A549 (cell line): ENCODE measurements at regions not wholly inside any gene's neighbourhood (a gene's known extent, or its start where the extent isn't known, plus 50 kb on each side); places are given as distances from the start of the nearest gene placed in this dataset.

Source experiments
- ATAC-seq, 2 experiments: fragments of 200-7000 bp in 1 of 2; fragments of >200 bp in 1 of 2; cut with Nextera tagmentation in 1 of 2; cut with Tn5 transposase in 1 of 2; 3 replicates each; pipeline versions ENCODE4 v1.8.0 to v1.9.1; 2018 to 2020; ENCODE audit warnings: mild to moderate bottlenecking in 1 of 2, moderate library complexity in 1 of 2
- CTCF ChIA-PET: fragments of 300-600 bp; sonication (Branson Sonifier 250); formaldehyde crosslinking; extraction: SDS; loops from one replicate; lab custom pipeline; 2021; ENCODE audit warnings: antibody characterized with exemption, inconsistent platforms; lab: Yijun Ruan, JAX
- POLR2A ChIA-PET: fragments of 350-600 bp; formaldehyde crosslinking; extraction: SDS; loops from one replicate; lab custom pipeline; 2021; ENCODE audit warnings: antibody characterized with exemption, inconsistent platforms; lab: Yijun Ruan, JAX
- DNase-seq, 2 experiments: peaks; one replicate each; pipeline versions ENCODE4 v3.0.0 to v3.0.0-alpha.2; 2011 to 2016; ENCODE audit warnings: low read depth in 1 of 2, low spot score in 1 of 2
- FAIRE-seq: peaks from 2 replicates; lab custom pipeline; 2011; peaks lifted over from hg19 to GRCh38; lab: Jason Lieb, UNC
- H3K27ac ChIP-seq, 2 experiments: fragments of >200 bp; sonication (Bioruptor Twin); formaldehyde crosslinking; 3 replicates each; pipeline ENCODE4 v1.5.1; 2016 to 2017
- H3K4me1 ChIP-seq: fragments of >200 bp; sonication (Bioruptor Twin); formaldehyde crosslinking; 3 replicates; pipeline ENCODE4 v1.6.1; 2016
- H3K4me2 ChIP-seq: fragments of >200 bp; sonication (Bioruptor Twin); formaldehyde crosslinking; 3 replicates; pipeline ENCODE4 v1.6.1; 2016
- H3K4me3 ChIP-seq: fragments of >200 bp; sonication (Bioruptor Twin); formaldehyde crosslinking; 3 replicates; pipeline ENCODE4 v1.5.1; 2016
- H3K9me3 ChIP-seq: fragments of >200 bp; sonication (Bioruptor Twin); formaldehyde crosslinking; 3 replicates; pipeline ENCODE4 v1.6.1; 2016
- CBX8 ChIP-seq: fragments of 200-600 bp; sonication (generic); IDR thresholded peaks from 2 replicates; pipeline ENCODE4 v1.6.1; 2016
- CEBPB ChIP-seq, 2 experiments: fragments of >200 bp in 1 of 2; sonication (Bioruptor Twin) in 1 of 2; formaldehyde crosslinking in 1 of 2; IDR thresholded peaks; 2 replicates each; pipeline ENCODE4 v1.6.1; 2012 to 2016
- EP300 ChIP-seq, 2 experiments: fragments of >200 bp; sonication (Bioruptor Twin); formaldehyde crosslinking; IDR thresholded peaks; 2 replicates in 1 of 2; 3 replicates in 1 of 2; pipeline ENCODE4 v1.6.1; 2016 to 2017
- FOSB ChIP-seq: fragments of 250-450 bp; sonication (Bioruptor Pico); IDR thresholded peaks from 2 replicates; pipeline ENCODE4 v1.5.0; 2020; ENCODE audit warnings: mild to moderate bottlenecking, moderate library complexity
- FOSL2 ChIP-seq, 2 experiments: fragments of 450-650 bp in 1 of 2; fragments of >200 bp in 1 of 2; sonication (Bioruptor Twin) in 1 of 2; formaldehyde crosslinking; IDR thresholded peaks; 2 replicates each; pipeline versions ENCODE4 v1.5.0 to v1.6.1; 2016 to 2020; ENCODE audit warnings: mild to moderate bottlenecking in 1 of 2, moderate library complexity in 1 of 2
- FOXS1 ChIP-seq: fragments of 250-450 bp; sonication (Bioruptor Pico); IDR thresholded peaks from 2 replicates; pipeline ENCODE4 v1.5.0; 2020; ENCODE audit warnings: mild to moderate bottlenecking, moderate library complexity
- GATA3 ChIP-seq: IDR thresholded peaks from 2 replicates; pipeline ENCODE4 v1.6.1; 2012; ENCODE audit warnings: borderline replicate concordance
- HDAC2 ChIP-seq: fragments of 200-600 bp; sonication (generic); IDR thresholded peaks from 2 replicates; pipeline ENCODE4 v1.6.1; 2016
- HMGXB4 ChIP-seq: fragments of 250-450 bp; sonication (Bioruptor Pico); IDR thresholded peaks from 2 replicates; pipeline ENCODE4 v1.5.0; 2021; ENCODE audit warnings: mild to moderate bottlenecking, moderate library complexity, borderline replicate concordance
- JUN ChIP-seq, 2 experiments: fragments of >200 bp; sonication (Bioruptor Twin); formaldehyde crosslinking; IDR thresholded peaks; 2 replicates in 1 of 2; 3 replicates in 1 of 2; pipeline ENCODE4 v1.6.1; 2016 to 2017
- JUNB ChIP-seq: fragments of >200 bp; sonication (Bioruptor Twin); formaldehyde crosslinking; IDR thresholded peaks from 2 replicates; pipeline ENCODE4 v1.6.1; 2016
- KDM5A ChIP-seq: fragments of 200-600 bp; sonication (generic); IDR thresholded peaks from 2 replicates; pipeline ENCODE4 v1.6.1; 2016; ENCODE audit warnings: antibody characterized with exemption, mild to moderate bottlenecking
- MAFK ChIP-seq: fragments of 450-650 bp; IDR thresholded peaks from 2 replicates; pipeline ENCODE4 v1.6.1; 2014; ENCODE audit not compliant: partially characterized antibody
- MAX ChIP-seq: IDR thresholded peaks from 2 replicates; pipeline ENCODE4 v1.6.1; 2012
- MAZ ChIP-seq: fragments of 150-350 bp; IDR thresholded peaks from 2 replicates; pipeline ENCODE4 v1.6.1; 2014; ENCODE audit warnings: antibody characterized with exemption, low read depth, low read length, borderline replicate concordance
- RAD21 ChIP-seq, 2 experiments: fragments of >200 bp in 1 of 2; sonication (Bioruptor Twin) in 1 of 2; formaldehyde crosslinking in 1 of 2; IDR thresholded peaks in 1 of 2; conservative IDR thresholded peaks in 1 of 2; 2 replicates in 1 of 2; 3 replicates in 1 of 2; pipeline ENCODE4 v1.6.1; 2012 to 2018; ENCODE audit warnings: inconsistent platforms in 1 of 2
- RARB ChIP-seq: fragments of 250-450 bp; sonication (Bioruptor Pico); IDR thresholded peaks from 2 replicates; pipeline ENCODE4 v1.8.0; 2021; ENCODE audit warnings: mild to moderate bottlenecking, moderate library complexity
- SMC3 ChIP-seq: fragments of >200 bp; sonication (Bioruptor Twin); formaldehyde crosslinking; IDR thresholded peaks from 3 replicates; pipeline ENCODE4 v1.6.1; 2018; ENCODE audit warnings: inconsistent platforms
- TFCP2L1 ChIP-seq: fragments of 250-450 bp; sonication (Bioruptor Pico); IDR thresholded peaks from 2 replicates; pipeline ENCODE4 v1.5.0; 2021; ENCODE audit warnings: mild to moderate bottlenecking
- ZFP36 ChIP-seq: fragments of 450-650 bp; IDR thresholded peaks from 2 replicates; pipeline ENCODE4 v1.6.1; 2014; ENCODE audit warnings: borderline replicate concordance; ENCODE audit not compliant: partially characterized antibody
- WGBS: methylation state at CpG from one replicate; pipeline ENCODE4 v1.1.6; 2017; ENCODE audit errors: missing lambda C conversion rate; 5-methylcytosine and 5-hydroxymethylcytosine counted together
- TF ChIP-seq, protein P1 (sequence below): fragments of >200 bp; sonication (Bioruptor Twin); formaldehyde crosslinking; IDR thresholded peaks from 3 replicates; pipeline ENCODE4 v1.6.1; 2016
- TF ChIP-seq, protein P2 (sequence below): fragments of >200 bp; sonication (Bioruptor Twin); formaldehyde crosslinking; IDR thresholded peaks from 3 replicates; pipeline ENCODE4 v1.5.1; 2016
- TF ChIP-seq, protein P3 (sequence below): fragments of 200-600 bp; sonication (generic); IDR thresholded peaks from 2 replicates; pipeline ENCODE4 v1.6.1; 2016; ENCODE audit warnings: antibody characterized with exemption, mild to moderate bottlenecking, moderate library complexity

DNA sequence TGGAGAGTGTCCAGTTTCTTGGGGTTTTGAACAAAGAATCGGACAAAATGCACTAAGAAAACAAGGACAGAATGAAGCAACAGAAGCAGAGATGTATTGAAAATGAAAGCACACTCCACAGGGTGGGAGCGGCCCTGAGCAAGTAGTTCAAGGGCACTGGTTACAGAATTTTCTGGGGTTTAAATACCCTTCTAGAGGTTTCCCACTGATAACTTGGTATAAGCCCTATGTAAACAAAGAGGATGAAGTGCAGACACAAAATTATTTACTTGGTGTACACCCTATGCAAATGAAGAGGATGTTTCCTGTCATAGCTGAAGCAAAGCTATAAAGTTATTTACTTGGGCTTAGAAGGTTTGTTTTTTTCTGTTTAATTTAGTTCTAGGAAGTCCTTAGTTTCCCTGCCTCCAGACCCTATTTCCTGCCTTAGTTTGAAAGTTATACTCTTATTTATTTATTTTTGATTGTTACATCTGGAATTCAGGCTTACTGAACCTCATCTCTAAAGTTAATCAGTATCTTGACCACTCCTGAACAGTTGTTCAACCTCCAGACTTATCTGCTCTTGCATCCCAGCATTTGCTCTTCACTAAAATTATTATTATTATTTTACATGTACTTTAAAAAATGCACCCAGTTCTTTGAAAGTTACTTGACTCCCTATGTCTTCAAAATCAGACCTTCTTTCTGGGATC, 193.5 kb downstream of the SPP2 start:
- ChIA-PET CTCF (interaction anchor here (0.7 kb wide), 1 partner anchor 1693 kb away, joined by 3 read pairs; no protein-coding TSS in a partner anchor), POLR2A (no interaction called here)
- DNase-seq (peak in 1 of 2 experiments; percentile 86), FAIRE-seq (peak; percentile 70), ATAC-seq (peak in 1 of 2 experiments; percentile 59; a peak in 3 of 6 replicates)
- H3K27ac ChIP-seq: peak overlapping the region; percentile 93 to 95
- TF ChIP-seq EP300 (IDR thresholded peaks at IDR 0.05): peak; percentile 52 to 54; a peak in 2 of 5 replicates
- TF ChIP-seq JUNB: peak; percentile 62
- peak; percentile 84 for TF ChIP-seq GATA3
- no peak for TF ChIP-seq ZFP36
- TF ChIP-seq, protein P1, sequence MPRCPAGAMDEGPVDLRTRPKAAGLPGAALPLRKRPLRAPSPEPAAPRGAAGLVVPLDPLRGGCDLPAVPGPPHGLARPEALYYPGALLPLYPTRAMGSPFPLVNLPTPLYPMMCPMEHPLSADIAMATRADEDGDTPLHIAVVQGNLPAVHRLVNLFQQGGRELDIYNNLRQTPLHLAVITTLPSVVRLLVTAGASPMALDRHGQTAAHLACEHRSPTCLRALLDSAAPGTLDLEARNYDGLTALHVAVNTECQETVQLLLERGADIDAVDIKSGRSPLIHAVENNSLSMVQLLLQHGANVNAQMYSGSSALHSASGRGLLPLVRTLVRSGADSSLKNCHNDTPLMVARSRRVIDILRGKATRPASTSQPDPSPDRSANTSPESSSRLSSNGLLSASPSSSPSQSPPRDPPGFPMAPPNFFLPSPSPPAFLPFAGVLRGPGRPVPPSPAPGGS: 0 out of 3 replicates have a peak, but pooled peaks have one; percentile 46
- TF ChIP-seq SMC3: peak; percentile 30; the same call in 2 of the 3 replicates
- TF ChIP-seq RAD21 (conservative IDR thresholded peaks at IDR 0.05 in 1 of 2, IDR thresholded peaks at IDR 0.05 in 1 of 2): peak in 1 of 2 experiments; percentile 31; a peak in 2 of 5 replicates
- TF ChIP-seq CBX8: no peak
- peak; percentile 51; the same call in 1 of the 2 replicates for TF ChIP-seq MAX
- TF ChIP-seq CEBPB (IDR thresholded peaks at IDR 0.05): peak; percentile 45 to 64; a peak in 3 of 4 replicates
- TF ChIP-seq TFCP2L1 (CRISPR knock-in tag): no peak
- TF ChIP-seq JUN (IDR thresholded peaks at IDR 0.05): peak in 1 of 2 experiments; percentile 43; a peak in 1 of 5 replicates
- TF ChIP-seq, protein P2, sequence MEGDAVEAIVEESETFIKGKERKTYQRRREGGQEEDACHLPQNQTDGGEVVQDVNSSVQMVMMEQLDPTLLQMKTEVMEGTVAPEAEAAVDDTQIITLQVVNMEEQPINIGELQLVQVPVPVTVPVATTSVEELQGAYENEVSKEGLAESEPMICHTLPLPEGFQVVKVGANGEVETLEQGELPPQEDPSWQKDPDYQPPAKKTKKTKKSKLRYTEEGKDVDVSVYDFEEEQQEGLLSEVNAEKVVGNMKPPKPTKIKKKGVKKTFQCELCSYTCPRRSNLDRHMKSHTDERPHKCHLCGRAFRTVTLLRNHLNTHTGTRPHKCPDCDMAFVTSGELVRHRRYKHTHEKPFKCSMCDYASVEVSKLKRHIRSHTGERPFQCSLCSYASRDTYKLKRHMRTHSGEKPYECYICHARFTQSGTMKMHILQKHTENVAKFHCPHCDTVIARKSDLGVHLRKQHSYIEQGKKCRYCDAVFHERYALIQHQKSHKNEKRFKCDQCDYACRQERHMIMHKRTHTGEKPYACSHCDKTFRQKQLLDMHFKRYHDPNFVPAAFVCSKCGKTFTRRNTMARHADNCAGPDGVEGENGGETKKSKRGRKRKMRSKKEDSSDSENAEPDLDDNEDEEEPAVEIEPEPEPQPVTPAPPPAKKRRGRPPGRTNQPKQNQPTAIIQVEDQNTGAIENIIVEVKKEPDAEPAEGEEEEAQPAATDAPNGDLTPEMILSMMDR: no peak
- no peak for TF ChIP-seq HDAC2
- TF ChIP-seq MAFK: no peak
- TF ChIP-seq FOSB (CRISPR knock-in tag): no peak
- TF ChIP-seq FOSL2 (IDR thresholded peaks at IDR 0.05): no peak
- TF ChIP-seq FOSL2 (CRISPR knock-in tag; IDR thresholded peaks at IDR 0.05): peak; percentile 49
- H3K4me1 ChIP-seq: peaks cover 61% of the 10 kb centered on the region
- H3K9me3 ChIP-seq: peaks cover 12% of the 10 kb centered on the region; the same call in 2 of the 3 replicates
- peak overlapping the region; percentile 86 for H3K4me2 ChIP-seq
- WGBS: 0% methylated on average over 2 of the region's 2 CpGs
- peak overlapping the region; percentile 21; the same call in 2 of the 3 replicates for H3K4me3 ChIP-seq

DNA sequence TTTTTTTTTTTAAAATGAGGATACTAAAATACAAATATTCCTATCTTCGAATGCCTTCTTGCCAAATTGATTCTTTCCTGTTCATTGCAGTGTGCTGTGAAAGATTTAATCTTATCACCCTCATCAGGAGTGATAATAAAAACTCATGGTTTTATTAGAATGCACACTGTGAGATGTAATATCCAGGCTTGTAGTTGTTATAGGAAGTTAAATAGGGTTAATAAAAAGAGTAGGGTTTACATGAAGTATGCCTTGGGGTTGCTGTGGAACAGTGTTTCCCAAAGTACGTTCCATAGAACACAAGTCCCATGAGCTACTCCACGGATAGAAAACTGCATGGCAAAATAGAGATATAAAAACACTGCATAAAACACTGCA, 191.9 kb downstream of the SPP2 start:
- H3K9me3 ChIP-seq: peaks cover 17% of the 10 kb centered on the region; the same call in 2 of the 3 replicates
- no peak for ATAC-seq
- POLR2A ChIA-PET: interaction anchor here (0.8 to 1.2 kb wide), 3 partner anchors 40 to 268 kb away, joined by 3 to 9 read pairs (median 4); partner anchors contain the start of gene ARL4C
- no peak for FAIRE-seq
- peak overlapping the region; percentile 89 to 93 for H3K27ac ChIP-seq
- H3K4me2 ChIP-seq: peak overlapping the region; percentile 86
- TF ChIP-seq, protein P3, sequence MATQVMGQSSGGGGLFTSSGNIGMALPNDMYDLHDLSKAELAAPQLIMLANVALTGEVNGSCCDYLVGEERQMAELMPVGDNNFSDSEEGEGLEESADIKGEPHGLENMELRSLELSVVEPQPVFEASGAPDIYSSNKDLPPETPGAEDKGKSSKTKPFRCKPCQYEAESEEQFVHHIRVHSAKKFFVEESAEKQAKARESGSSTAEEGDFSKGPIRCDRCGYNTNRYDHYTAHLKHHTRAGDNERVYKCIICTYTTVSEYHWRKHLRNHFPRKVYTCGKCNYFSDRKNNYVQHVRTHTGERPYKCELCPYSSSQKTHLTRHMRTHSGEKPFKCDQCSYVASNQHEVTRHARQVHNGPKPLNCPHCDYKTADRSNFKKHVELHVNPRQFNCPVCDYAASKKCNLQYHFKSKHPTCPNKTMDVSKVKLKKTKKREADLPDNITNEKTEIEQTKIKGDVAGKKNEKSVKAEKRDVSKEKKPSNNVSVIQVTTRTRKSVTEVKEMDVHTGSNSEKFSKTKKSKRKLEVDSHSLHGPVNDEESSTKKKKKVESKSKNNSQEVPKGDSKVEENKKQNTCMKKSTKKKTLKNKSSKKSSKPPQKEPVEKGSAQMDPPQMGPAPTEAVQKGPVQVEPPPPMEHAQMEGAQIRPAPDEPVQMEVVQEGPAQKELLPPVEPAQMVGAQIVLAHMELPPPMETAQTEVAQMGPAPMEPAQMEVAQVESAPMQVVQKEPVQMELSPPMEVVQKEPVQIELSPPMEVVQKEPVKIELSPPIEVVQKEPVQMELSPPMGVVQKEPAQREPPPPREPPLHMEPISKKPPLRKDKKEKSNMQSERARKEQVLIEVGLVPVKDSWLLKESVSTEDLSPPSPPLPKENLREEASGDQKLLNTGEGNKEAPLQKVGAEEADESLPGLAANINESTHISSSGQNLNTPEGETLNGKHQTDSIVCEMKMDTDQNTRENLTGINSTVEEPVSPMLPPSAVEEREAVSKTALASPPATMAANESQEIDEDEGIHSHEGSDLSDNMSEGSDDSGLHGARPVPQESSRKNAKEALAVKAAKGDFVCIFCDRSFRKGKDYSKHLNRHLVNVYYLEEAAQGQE: no peak
- TF ChIP-seq KDM5A (no peak), HMGXB4 (CRISPR knock-in tag) (no peak), MAX (0 out of 2 replicates have a peak, but pooled peaks have one; percentile 0), MAZ (no peak), RARB (CRISPR knock-in tag) (no peak), FOXS1 (CRISPR knock-in tag) (no peak)
- CTCF ChIA-PET: interaction anchor here (0.7 to 2.6 kb wide), 7 partner anchors 9 to 267 kb away, joined by 3 to 19 read pairs (median 3); no protein-coding TSS in a partner anchor
- peak overlapping the region; percentile 4; the same call in 1 of the 3 replicates for H3K4me3 ChIP-seq
- DNase-seq: no peak
- H3K4me1 ChIP-seq: peaks cover 58% of the 10 kb centered on the region
- 9% methylated on average over 3 of the region's 3 CpGs for WGBS
